Naive thymus-derived CD4-positive, alpha-beta T cell (primary cell): ENCODE measurements at regions not wholly inside any gene's neighbourhood (a gene's known extent, or its start where the extent isn't known, plus 50 kb on each side); places are given as distances from the start of the nearest gene placed in this dataset.
"Not testable (repeated sequence)": the region's sequence is repeated elsewhere in the genome, so short reads cannot be mapped to it uniquely, and the experiment has no call there.

Experiments
- ATAC-seq: fragments of 150-1000 bp; cut with Tn5 transposase; 2 replicates; pipeline ENCODE4 v1.10.0; 2021; ENCODE audit warnings: mild to moderate bottlenecking, moderate library complexity
- CTCF ChIA-PET: fragments of 350-600 bp; sonication (Branson Sonifier 250); formaldehyde crosslinking; loops from one replicate; lab custom pipeline; 2021; ENCODE audit warnings: antibody characterized with exemption; lab: Charles Lee
- POLR2A ChIA-PET: fragments of 350-600 bp; sonication (Branson Sonifier 250); formaldehyde crosslinking; loops from one replicate; lab custom pipeline; 2021; ENCODE audit warnings: antibody characterized with exemption, inconsistent platforms; lab: Charles Lee
- DNase-seq, 9 donors: peaks; one replicate each; pipeline versions ENCODE4 v3.0.0 to v3.0.0-alpha.2; 2020 to 2022; ENCODE audit warnings: mixed read lengths in 1 of 9
- H3K27ac ChIP-seq: one replicate; pipeline ENCODE4 v1.7.0; 2013; ENCODE audit warnings: mild to moderate bottlenecking, low read depth, low read length, moderate library complexity
- H3K27me3 ChIP-seq, 2 donors: one replicate each; pipeline ENCODE4 v1.7.0; 2013; ENCODE audit warnings: low read length in 2 of 2, mild to moderate bottlenecking in 2 of 2, moderate library complexity in 2 of 2; ENCODE audit not compliant: control insufficient read depth in 2 of 2, insufficient read depth in 2 of 2
- H3K36me3 ChIP-seq, 3 experiments: 1 replicate in 2 of 3; 2 replicates in 1 of 3; pipeline ENCODE4 v1.7.0; 2013; ENCODE audit warnings: low read length in 3 of 3, mild to moderate bottlenecking in 3 of 3, moderate library complexity in 1 of 3; ENCODE audit not compliant: insufficient read depth in 3 of 3, control insufficient read depth in 2 of 3
- H3K4me1 ChIP-seq, 2 donors: one replicate each; pipeline ENCODE4 v1.7.0; 2013; ENCODE audit warnings: low read length in 2 of 2, mild to moderate bottlenecking in 2 of 2, moderate library complexity in 1 of 2; ENCODE audit not compliant: control insufficient read depth in 2 of 2, insufficient read depth in 2 of 2
- H3K4me3 ChIP-seq: 2 replicates; pipeline ENCODE4 v1.7.0; 2013; ENCODE audit warnings: mild to moderate bottlenecking, low read length
- H3K9me3 ChIP-seq, 3 experiments: 1 replicate in 2 of 3; 2 replicates in 1 of 3; pipeline ENCODE4 v1.7.0; 2013; ENCODE audit warnings: low read length in 3 of 3; ENCODE audit not compliant: control insufficient read depth in 2 of 3
- H3K27ac Mint-ChIP-seq, 9 donors: one replicate each; pipeline ENCODE4 v1.8.0; 2020 to 2022; ENCODE audit warnings: mixed read lengths in 9 of 9, mild to moderate bottlenecking in 8 of 9, moderate library complexity in 5 of 9, inconsistent platforms in 2 of 9
- H3K27me3 Mint-ChIP-seq, 5 donors: one replicate each; pipeline ENCODE4 v1.8.0; 2021 to 2022; ENCODE audit warnings: mixed read lengths in 5 of 5, mild to moderate bottlenecking in 1 of 5
- H3K36me3 Mint-ChIP-seq, 5 donors: one replicate each; pipeline ENCODE4 v1.8.0; 2020 to 2022; ENCODE audit warnings: mixed read lengths in 5 of 5, mild to moderate bottlenecking in 3 of 5, inconsistent platforms in 1 of 5
- H3K4me1 Mint-ChIP-seq, 7 donors: one replicate each; pipeline ENCODE4 v1.8.0; 2020 to 2022; ENCODE audit warnings: mixed read lengths in 7 of 7, mild to moderate bottlenecking in 3 of 7, inconsistent platforms in 1 of 7
- H3K4me3 Mint-ChIP-seq, 10 donors: one replicate each; pipeline ENCODE4 v1.8.0; 2020 to 2022; ENCODE audit warnings: mild to moderate bottlenecking in 10 of 10, mixed read lengths in 10 of 10, moderate library complexity in 6 of 10, inconsistent platforms in 2 of 10
- H3K9me3 Mint-ChIP-seq, 11 donors: one replicate each; pipeline ENCODE4 v1.8.0; 2020 to 2022; ENCODE audit warnings: mixed read lengths in 11 of 11, mild to moderate bottlenecking in 4 of 11, inconsistent platforms in 1 of 11, moderate library complexity in 1 of 11
- intact Hi-C, 2 donors: fragments of 100-400 bp; cut with micrococcal nuclease; formaldehyde crosslinking; loops; one replicate each; pipeline ENCODE4 v1.15.1; 2023

DNA sequence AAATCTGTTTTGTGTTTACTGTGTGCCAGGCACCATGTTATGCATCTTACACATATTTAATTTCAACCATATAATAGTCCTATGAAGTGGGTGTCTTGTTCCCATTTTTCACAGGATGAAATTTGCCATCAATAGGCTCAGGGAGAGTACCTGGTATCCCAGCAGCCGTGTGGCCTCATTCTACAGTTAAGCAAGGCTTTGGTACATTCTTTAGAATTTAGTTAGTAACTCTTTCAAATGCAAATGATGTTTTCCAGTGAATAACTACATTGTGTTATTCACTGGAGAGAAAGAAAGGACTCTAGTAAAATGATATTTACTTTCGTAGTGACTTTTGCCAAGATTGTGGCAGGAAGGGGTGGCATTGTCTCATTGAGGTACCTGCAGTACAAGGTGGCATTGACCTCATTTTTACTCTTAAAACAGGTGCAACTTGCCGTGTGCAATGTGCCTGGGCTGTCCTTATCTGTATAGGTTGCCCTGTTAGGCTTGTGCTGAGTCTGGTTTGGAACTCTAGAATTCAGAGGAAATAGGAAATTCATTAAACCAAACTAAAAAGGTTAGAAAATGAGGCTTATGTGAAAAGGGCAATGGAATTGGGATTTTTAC lies 117.4 kb upstream of the NBPF8 start:
- H3K9me3 Mint-ChIP-seq, H3K27me3 Mint-ChIP-seq, POLR2A ChIA-PET, H3K27me3 ChIP-seq, H3K27ac Mint-ChIP-seq, intact Hi-C loops, CTCF ChIA-PET, H3K4me3 ChIP-seq, H3K36me3 ChIP-seq, H3K4me1 ChIP-seq, H3K36me3 Mint-ChIP-seq, H3K27ac ChIP-seq, DNase-seq, H3K4me1 Mint-ChIP-seq, H3K9me3 ChIP-seq, H3K4me3 Mint-ChIP-seq, ATAC-seq: not testable (repeated sequence)

DNA sequence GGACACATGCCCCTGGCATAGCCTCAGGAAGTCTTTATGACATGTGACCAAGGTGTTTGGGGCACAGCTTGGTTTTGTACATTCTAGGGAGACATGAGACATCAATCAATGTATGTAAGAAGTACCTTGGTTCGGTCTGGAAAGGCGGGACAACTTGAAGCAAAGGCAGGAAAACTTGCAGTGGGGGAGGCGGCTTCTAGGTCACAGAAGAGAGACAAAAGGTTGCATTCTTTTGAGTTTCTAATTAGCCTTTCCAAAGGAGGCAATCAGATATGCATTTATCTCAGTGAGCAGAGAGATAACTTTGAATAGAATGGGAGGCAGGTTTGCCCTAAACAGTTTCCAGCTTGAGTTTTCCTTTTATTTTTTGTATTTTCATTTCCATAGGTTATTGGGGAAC lies 113.8 kb upstream of the SEC22B start:
- H3K27me3 Mint-ChIP-seq, H3K4me1 Mint-ChIP-seq, H3K36me3 ChIP-seq, H3K27ac ChIP-seq, H3K4me3 ChIP-seq, H3K4me3 Mint-ChIP-seq, H3K27me3 ChIP-seq, intact Hi-C loops, H3K27ac Mint-ChIP-seq, ATAC-seq, H3K36me3 Mint-ChIP-seq, POLR2A ChIA-PET, H3K4me1 ChIP-seq, H3K9me3 ChIP-seq, CTCF ChIA-PET, H3K9me3 Mint-ChIP-seq, DNase-seq: not testable (repeated sequence)

DNA sequence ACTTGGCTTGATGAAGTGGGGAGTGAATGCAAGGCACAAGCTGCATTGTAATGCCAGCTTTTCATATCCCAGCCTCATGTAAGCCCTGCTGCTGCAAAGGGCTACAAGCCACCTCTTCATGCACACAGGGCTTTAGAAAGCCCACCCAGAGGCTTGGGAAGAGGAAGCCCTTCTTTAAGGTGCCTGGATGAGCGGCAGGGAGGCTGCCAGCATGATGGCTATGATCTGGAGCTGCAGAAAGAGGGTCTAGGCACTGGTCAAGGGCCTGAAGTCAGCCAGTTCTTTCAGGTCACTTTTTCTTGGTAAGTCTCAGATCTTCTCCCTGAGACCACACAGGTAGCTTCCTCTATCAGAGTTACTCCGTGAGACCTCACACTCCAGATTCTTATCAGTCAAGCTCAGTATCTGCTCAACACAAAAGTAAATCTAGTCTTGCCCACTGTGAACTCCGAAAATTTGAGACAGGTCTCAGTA lies 113.3 kb upstream of the SEC22B start:
- H3K27ac Mint-ChIP-seq, DNase-seq, H3K4me1 Mint-ChIP-seq, H3K36me3 ChIP-seq, H3K27me3 Mint-ChIP-seq, H3K4me1 ChIP-seq, H3K27me3 ChIP-seq, CTCF ChIA-PET, ATAC-seq, H3K36me3 Mint-ChIP-seq, POLR2A ChIA-PET, H3K9me3 ChIP-seq, intact Hi-C loops, H3K27ac ChIP-seq, H3K4me3 ChIP-seq, H3K9me3 Mint-ChIP-seq, H3K4me3 Mint-ChIP-seq: not testable (repeated sequence)

DNA sequence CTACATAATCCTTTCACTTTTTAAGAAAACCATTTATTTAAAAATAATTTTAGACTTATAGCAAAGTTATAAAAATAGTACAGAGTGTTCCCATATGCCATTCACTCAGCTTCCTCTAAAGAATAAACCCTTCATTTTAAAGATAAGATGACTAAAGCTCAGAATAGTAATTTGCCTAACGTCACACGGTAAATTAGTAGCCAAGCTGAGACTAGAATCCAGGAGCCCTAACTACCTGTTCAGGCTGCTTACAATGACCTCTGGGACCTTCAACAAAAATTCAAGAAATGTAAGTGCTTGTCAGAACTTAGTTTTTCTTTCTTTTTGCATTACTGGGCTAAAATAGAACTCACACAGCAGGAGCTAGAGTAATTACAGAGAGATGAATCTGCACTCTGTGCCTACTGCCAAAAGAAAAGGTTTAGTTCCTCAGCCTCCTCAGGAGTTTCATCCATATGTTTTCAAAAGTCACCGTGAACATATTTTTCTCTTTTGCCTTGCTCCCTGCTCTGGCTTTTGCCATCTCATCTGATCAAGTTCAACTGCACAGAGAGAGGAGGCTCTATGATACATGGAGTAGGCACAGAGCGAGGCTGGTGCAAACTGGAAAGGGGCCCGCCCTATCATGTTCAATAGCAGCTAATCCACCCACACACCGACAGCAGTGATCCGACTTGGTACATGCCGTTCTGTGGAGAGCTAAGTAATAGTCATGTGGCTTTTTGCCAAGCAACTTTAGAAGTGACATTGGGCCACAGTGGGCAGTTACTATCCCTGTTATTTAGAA lies 112.7 kb upstream of the SEC22B start:
- H3K27me3 Mint-ChIP-seq, H3K4me3 Mint-ChIP-seq, H3K4me3 ChIP-seq, POLR2A ChIA-PET, CTCF ChIA-PET, DNase-seq, H3K27ac ChIP-seq, intact Hi-C loops, H3K27me3 ChIP-seq, H3K4me1 Mint-ChIP-seq, H3K27ac Mint-ChIP-seq, H3K4me1 ChIP-seq, H3K36me3 ChIP-seq, H3K9me3 Mint-ChIP-seq, H3K9me3 ChIP-seq, H3K36me3 Mint-ChIP-seq: not testable (repeated sequence)
- ATAC-seq: peak; percentile 50

DNA sequence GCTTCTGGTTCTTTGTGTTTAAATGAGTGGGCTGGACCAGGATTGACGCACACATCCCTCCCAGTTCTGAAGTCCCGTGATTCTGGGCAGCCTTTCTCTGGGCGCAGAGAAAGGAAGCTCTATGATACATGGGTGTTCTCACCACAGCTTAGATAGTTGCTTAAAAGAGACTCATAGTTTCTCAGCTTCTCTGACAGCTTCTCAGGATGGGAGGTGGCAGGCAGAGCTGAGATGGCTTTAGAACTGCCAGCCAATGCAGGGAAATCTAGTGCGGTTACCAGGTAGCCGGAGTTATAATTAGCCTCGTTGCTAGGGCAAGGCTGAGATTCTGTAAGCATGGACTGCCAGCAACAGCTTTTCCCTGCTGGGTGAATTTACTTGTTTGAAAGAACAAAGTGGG lies 111.8 kb upstream of the SEC22B start:
- CTCF ChIA-PET, intact Hi-C loops, H3K9me3 Mint-ChIP-seq, H3K27ac ChIP-seq, H3K27ac Mint-ChIP-seq, H3K27me3 Mint-ChIP-seq, H3K4me1 ChIP-seq, H3K4me3 ChIP-seq, POLR2A ChIA-PET, DNase-seq, H3K36me3 Mint-ChIP-seq, H3K4me1 Mint-ChIP-seq, H3K9me3 ChIP-seq, H3K36me3 ChIP-seq, H3K4me3 Mint-ChIP-seq, H3K27me3 ChIP-seq: not testable (repeated sequence)
- ATAC-seq: peak; percentile 84

DNA sequence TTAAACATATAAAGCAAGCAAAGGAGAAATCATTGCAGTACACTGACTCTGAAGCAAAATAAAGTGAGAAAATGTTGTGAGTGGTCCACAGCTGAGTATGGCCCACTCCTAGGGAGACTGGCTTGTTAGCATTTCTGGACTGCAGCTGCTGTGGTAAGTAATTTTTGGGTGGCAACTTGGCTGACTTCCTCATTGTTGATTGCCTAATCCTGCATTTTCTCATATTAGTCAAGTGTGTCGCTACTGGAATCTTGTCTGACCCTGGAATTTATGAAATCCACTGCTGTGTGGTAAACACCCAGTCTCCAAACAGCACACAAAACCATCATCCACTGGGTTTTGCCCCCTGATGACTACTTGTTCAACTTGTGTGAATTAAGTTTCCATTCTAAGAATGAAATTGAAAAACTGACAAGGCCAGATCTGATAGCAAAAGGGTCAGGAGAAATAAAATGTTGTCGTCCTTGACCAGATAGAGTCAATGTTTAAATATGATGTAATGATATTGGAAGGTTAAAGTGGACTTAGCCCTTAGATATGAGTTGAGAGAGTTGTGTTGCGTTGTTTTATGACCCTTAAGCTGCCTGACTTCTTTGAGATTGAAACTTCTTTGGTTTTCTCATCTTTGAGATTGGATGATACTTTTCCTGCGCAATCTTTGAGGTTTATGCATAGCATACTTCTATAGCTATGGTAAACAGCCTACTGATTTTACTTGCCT lies 106.6 kb upstream of the SEC22B start:
- H3K27ac ChIP-seq, H3K4me1 ChIP-seq, H3K36me3 Mint-ChIP-seq, H3K4me3 Mint-ChIP-seq, H3K27me3 Mint-ChIP-seq, H3K9me3 ChIP-seq, H3K36me3 ChIP-seq, intact Hi-C loops, DNase-seq, H3K27ac Mint-ChIP-seq, H3K27me3 ChIP-seq, CTCF ChIA-PET, H3K9me3 Mint-ChIP-seq, H3K4me1 Mint-ChIP-seq, H3K4me3 ChIP-seq, POLR2A ChIA-PET: not testable (repeated sequence)
- ATAC-seq: peak; percentile 60

DNA sequence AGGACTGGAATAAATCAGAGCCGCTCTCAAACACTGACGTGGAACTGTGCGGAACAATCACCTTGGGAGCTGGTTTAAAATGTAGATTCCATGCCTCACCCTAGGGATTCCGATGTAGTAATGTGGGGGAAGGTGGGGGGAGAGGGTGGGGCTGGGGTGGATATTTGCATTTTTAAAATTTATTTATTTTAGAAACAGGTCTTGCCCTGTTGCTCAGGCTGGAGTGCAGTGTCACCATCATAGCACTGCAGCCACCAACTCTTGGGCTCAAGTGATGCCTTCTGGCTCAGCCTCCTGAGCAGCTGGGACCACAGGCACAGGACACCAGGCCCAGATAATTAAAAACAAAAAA lies 101.9 kb upstream of the SEC22B start:
- H3K9me3 Mint-ChIP-seq, H3K4me1 ChIP-seq, POLR2A ChIA-PET, H3K27ac Mint-ChIP-seq, H3K36me3 Mint-ChIP-seq, H3K27me3 Mint-ChIP-seq, H3K36me3 ChIP-seq, H3K4me1 Mint-ChIP-seq, H3K27ac ChIP-seq, intact Hi-C loops, H3K4me3 ChIP-seq, H3K4me3 Mint-ChIP-seq, H3K9me3 ChIP-seq, ATAC-seq, H3K27me3 ChIP-seq, DNase-seq, CTCF ChIA-PET: not testable (repeated sequence)
